ENCODE measurements at regions not wholly inside any gene's neighbourhood (a gene's known extent, or its start where the extent isn't known, plus 50 kb on each side); places are given as distances from the start of the nearest gene placed in this dataset.

DNA sequence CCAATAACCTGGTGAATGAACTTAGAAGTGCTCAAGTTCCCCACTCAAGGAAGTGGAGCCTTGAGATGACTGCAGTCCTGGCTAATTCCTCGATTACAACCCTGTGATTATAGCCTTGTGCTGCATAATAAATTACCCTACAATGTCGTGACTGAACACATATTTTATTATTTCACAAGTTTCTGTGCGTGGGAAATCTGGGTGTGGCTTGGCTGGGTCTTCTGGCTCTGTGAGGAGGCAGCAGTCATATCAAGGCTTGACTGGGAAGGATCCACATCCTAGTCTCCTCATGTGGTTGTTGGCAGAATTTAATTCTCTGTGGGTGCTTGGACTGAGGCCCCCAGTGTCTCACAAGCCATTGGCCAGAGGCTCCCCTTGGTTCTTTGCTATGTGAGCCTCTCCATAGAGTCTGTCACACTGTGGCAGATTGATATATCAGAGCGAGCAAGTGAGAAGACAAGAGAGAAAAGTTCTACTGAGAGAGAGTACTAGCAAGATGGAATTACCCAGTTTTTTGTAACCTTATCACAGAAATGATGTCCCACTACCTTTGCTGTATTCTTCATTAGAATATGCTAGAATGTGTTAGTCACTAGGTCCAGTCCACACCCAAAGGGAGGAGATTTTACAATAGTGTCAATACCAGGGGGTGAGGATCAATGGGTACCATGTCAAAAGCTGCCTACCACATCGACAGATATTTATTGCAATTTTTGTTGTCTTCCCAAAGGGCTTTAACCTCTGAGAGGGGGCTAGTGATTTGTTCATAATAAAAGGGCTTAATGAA lies 102.8 kb upstream of the TBC1D5 start:
- DNase-seq (no peak), ATAC-seq (no peak)
- intact Hi-C loops (cut with DNase I), result no loop called here
- TF ChIP-seq, protein P1, sequence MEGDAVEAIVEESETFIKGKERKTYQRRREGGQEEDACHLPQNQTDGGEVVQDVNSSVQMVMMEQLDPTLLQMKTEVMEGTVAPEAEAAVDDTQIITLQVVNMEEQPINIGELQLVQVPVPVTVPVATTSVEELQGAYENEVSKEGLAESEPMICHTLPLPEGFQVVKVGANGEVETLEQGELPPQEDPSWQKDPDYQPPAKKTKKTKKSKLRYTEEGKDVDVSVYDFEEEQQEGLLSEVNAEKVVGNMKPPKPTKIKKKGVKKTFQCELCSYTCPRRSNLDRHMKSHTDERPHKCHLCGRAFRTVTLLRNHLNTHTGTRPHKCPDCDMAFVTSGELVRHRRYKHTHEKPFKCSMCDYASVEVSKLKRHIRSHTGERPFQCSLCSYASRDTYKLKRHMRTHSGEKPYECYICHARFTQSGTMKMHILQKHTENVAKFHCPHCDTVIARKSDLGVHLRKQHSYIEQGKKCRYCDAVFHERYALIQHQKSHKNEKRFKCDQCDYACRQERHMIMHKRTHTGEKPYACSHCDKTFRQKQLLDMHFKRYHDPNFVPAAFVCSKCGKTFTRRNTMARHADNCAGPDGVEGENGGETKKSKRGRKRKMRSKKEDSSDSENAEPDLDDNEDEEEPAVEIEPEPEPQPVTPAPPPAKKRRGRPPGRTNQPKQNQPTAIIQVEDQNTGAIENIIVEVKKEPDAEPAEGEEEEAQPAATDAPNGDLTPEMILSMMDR (IDR thresholded peaks at IDR 0.05), result no peak
- Histone ChIP-seq H3K4me1 (no peaks in the 10 kb centered on the region), H3K36me3 (no peaks in the 10 kb centered on the region), H3K9me3 (no peaks in the 10 kb centered on the region), H3K4me3 (no peak overlapping the region), H3K27ac (no peak overlapping the region), H3K27me3 (no peaks in the 10 kb centered on the region)

DNA sequence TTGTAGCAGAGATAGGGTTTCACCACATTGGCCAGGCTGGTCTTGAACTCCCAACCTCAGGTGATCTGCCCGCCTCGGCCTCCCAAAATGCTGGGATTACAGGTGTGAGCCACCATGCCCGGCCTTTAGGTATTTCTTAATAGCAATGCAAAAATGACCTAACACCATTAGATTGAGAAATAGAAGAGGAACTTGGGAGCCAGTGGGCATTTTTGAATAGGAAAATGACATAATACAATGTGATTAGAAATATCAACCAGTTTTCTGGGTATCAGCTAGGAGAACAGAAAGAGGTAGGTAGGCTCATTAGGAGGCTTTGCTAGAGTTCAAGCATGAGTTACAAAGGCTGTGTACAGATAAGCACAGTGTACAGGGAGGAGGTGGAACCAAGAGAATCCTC lies 101.8 kb upstream of the TBC1D5 start:
- H3K27me3 ChIP-seq, result no peaks in the 10 kb centered on the region
- no peaks in the 10 kb centered on the region for H3K36me3 ChIP-seq
- DNase-seq (no peak), ATAC-seq (no peak)
- TF ChIP-seq, protein P1 (IDR thresholded peaks at IDR 0.05), result no peak
- H3K4me1 ChIP-seq, result no peaks in the 10 kb centered on the region
- no peak overlapping the region for H3K4me3 ChIP-seq
- no peak overlapping the region for H3K27ac ChIP-seq
- H3K9me3 ChIP-seq, result no peaks in the 10 kb centered on the region
- intact Hi-C loops (cut with DNase I), result loop anchor here (5.0 kb wide), 1 partner anchor 412 kb away; no protein-coding TSS in a partner anchor

DNA sequence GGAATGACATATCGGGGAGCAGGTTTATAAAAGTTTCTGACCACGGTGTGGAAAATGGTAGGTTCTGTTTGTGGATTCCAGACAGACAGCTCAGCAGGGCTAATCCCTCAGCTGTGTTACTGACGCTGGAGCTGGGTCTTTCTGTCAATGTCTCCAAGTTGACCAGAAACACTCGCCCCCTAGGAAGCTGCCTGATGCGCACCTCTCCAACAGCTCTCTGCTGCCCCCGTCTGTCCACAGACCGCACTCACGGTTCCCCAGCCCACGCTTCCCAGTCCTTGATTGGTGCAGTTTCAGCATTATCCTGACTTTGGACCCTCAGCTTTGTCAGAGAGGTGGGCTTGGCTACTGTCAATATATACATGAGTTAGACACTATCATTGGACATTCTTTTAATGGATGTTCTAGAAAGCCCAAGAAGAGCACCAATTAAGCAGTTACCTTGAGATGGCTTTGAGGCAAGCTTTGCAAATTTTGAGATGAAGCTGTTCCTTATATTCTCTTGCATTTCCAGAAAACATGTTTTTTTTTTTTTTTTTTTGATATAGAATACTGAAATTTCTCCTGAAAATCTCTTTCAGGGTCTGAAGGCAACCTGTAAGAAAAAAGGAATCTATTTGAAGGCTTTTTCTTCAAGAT lies 98.9 kb upstream of the TBC1D5 start:
- TF ChIP-seq, protein P1 (IDR thresholded peaks at IDR 0.05), result peak; percentile 94
- ATAC-seq (peak; percentile 95), DNase-seq (peak; percentile 83)
- H3K4me1 ChIP-seq, result no peaks in the 10 kb centered on the region
- H3K27ac ChIP-seq, result no peak overlapping the region
- H3K4me3 ChIP-seq, result no peak overlapping the region
- no peaks in the 10 kb centered on the region for H3K9me3 ChIP-seq
- no peaks in the 10 kb centered on the region for H3K27me3 ChIP-seq
- intact Hi-C loops (cut with DNase I), result loop anchor here (5.0 kb wide), 1 partner anchor 409 kb away; no protein-coding TSS in a partner anchor
- H3K36me3 ChIP-seq, result no peaks in the 10 kb centered on the region

DNA sequence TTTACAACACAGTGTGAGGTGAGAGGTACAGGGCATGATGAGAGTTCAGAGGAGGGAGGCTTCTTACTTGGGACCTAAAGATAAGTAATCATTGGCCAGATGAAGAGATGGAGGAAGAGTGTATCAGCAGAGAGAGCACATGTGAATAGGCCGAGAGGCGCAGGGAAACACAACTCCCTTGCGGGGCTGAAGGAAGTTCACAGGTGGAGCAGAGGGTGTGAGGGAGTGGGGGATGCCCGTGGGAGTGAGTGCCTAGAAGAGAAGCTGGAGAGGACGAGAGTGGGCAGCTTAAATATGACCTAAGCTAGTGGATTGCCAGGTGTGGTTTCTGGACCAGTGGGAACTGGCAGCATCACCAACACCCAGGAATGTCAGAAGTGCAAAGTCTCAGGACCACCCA lies 98.2 kb upstream of the TBC1D5 start:
- Histone ChIP-seq H3K36me3 (no peaks in the 10 kb centered on the region), H3K27ac (no peak overlapping the region), H3K9me3 (no peaks in the 10 kb centered on the region), H3K27me3 (no peaks in the 10 kb centered on the region), H3K4me1 (no peaks in the 10 kb centered on the region), H3K4me3 (no peak overlapping the region)
- TF ChIP-seq, protein P1 (IDR thresholded peaks at IDR 0.05), result no peak
- intact Hi-C loops (cut with DNase I), result loop anchor here (5.0 kb wide), 1 partner anchor 408 kb away; no protein-coding TSS in a partner anchor
- DNase-seq (no peak), ATAC-seq (peak; percentile 17)

- no peak overlapping the region for H3K27ac ChIP-seq
- intact Hi-C loops (cut with DNase I), result loop anchor here (5.0 kb wide), 1 partner anchor 408 kb away; no protein-coding TSS in a partner anchor
- ATAC-seq (peak; percentile 26), DNase-seq (no peak)
- H3K4me3 ChIP-seq, result no peak overlapping the region
- H3K4me1 ChIP-seq, result no peaks in the 10 kb centered on the region
- H3K27me3 ChIP-seq, result no peaks in the 10 kb centered on the region
- no peaks in the 10 kb centered on the region for H3K36me3 ChIP-seq
- TF ChIP-seq, protein P1 (IDR thresholded peaks at IDR 0.05), result no peak
- H3K9me3 ChIP-seq, result no peaks in the 10 kb centered on the region
These were observed 97.7 kb upstream of the TBC1D5 start for GRCh38 chr3:17840126-17840525.

Data from upper lobe of right lung (tissue), 1 donor.